Endothelial cell (in vitro differentiated cells): ENCODE measurements at regions not wholly inside any gene's neighbourhood (a gene's known extent, or its start where the extent isn't known, plus 50 kb on each side); places are given as distances from the start of the nearest gene placed in this dataset.

Source experiments
- DNase-seq: peaks from one replicate; pipeline ENCODE4 v3.0.0; 2021; ENCODE audit warnings: low spot score
- H3K27ac Mint-ChIP-seq: one replicate; pipeline ENCODE4 v1.8.0; 2021; ENCODE audit warnings: mixed read lengths, inconsistent platforms; ENCODE audit not compliant: unreplicated experiment
- H3K27me3 Mint-ChIP-seq: one replicate; pipeline ENCODE4 v1.8.0; 2021; ENCODE audit warnings: mild to moderate bottlenecking, moderate library complexity, mixed read lengths, inconsistent platforms; ENCODE audit not compliant: unreplicated experiment
- H3K36me3 Mint-ChIP-seq: one replicate; pipeline ENCODE4 v1.8.0; 2021; ENCODE audit warnings: mild to moderate bottlenecking, low read depth, mixed read lengths, inconsistent platforms; ENCODE audit not compliant: unreplicated experiment
- H3K4me1 Mint-ChIP-seq: one replicate; pipeline ENCODE4 v1.8.0; 2021; ENCODE audit warnings: mild to moderate bottlenecking, mixed read lengths, inconsistent platforms; ENCODE audit not compliant: unreplicated experiment
- H3K4me3 Mint-ChIP-seq: one replicate; pipeline ENCODE4 v1.8.0; 2021; ENCODE audit warnings: mild to moderate bottlenecking, mixed read lengths, inconsistent platforms; ENCODE audit not compliant: unreplicated experiment
- H3K9me3 Mint-ChIP-seq: one replicate; pipeline ENCODE4 v1.8.0; 2021; ENCODE audit warnings: mixed read lengths, inconsistent platforms; ENCODE audit not compliant: unreplicated experiment
- CTCF ChIP-seq: fragments of 200-600 bp; sonication (generic); IDR thresholded peaks from one replicate; pipeline ENCODE4 v1.5.0; 2021; ENCODE audit warnings: antibody characterized with exemption; ENCODE audit not compliant: unreplicated experiment

GRCh38 chr16:6835516-6835915 is 497.1 kb upstream of the RBFOX1 start:
- Mint-ChIP-seq H3K36me3 (peaks cover 3% of the 10 kb centered on the region), H3K27me3 (peaks cover 3% of the 10 kb centered on the region), H3K4me3 (no peak overlapping the region), H3K4me1 (no peaks in the 10 kb centered on the region), H3K27ac (no peak overlapping the region), H3K9me3 (peaks cover 35% of the 10 kb centered on the region)
- DNase-seq, result no peak
- no peak for TF ChIP-seq CTCF

- peaks cover 5% of the 10 kb centered on the region for H3K27me3 Mint-ChIP-seq
- no peak overlapping the region for H3K27ac Mint-ChIP-seq
Measured at GRCh38 chr16:6828690-6829089, 504.0 kb upstream of the RBFOX1 start.

GRCh38 chr16:6827931-6828330 is 504.7 kb upstream of the RBFOX1 start:
- no peak overlapping the region for H3K4me3 Mint-ChIP-seq
- peaks cover 10% of the 10 kb centered on the region for H3K36me3 Mint-ChIP-seq
- H3K9me3 Mint-ChIP-seq, result peaks cover 42% of the 10 kb centered on the region
- DNase-seq, result no peak
- H3K27ac Mint-ChIP-seq, result no peak overlapping the region
- TF ChIP-seq CTCF, result no peak
- peaks cover 2% of the 10 kb centered on the region for H3K27me3 Mint-ChIP-seq
- H3K4me1 Mint-ChIP-seq, result no peaks in the 10 kb centered on the region

More at GRCh38 chr16:6828690-6829089, 504.0 kb upstream of the RBFOX1 start:
- H3K9me3 Mint-ChIP-seq, result peaks cover 41% of the 10 kb centered on the region
- no peak for DNase-seq
- peaks cover 10% of the 10 kb centered on the region for H3K36me3 Mint-ChIP-seq
- no peak overlapping the region for H3K4me3 Mint-ChIP-seq
- H3K4me1 Mint-ChIP-seq, result no peaks in the 10 kb centered on the region
- no peak for TF ChIP-seq CTCF

GRCh38 chr16:6827267-6827666 is 505.4 kb upstream of the RBFOX1 start:
- no peak overlapping the region for H3K27ac Mint-ChIP-seq
- TF ChIP-seq CTCF, result no peak
- peaks cover 39% of the 10 kb centered on the region for H3K9me3 Mint-ChIP-seq
- H3K36me3 Mint-ChIP-seq, result peaks cover 10% of the 10 kb centered on the region
- peaks cover 2% of the 10 kb centered on the region for H3K27me3 Mint-ChIP-seq
- no peaks in the 10 kb centered on the region for H3K4me1 Mint-ChIP-seq
- H3K4me3 Mint-ChIP-seq, result no peak overlapping the region
- DNase-seq, result no peak

GRCh38 chr16:6822041-6822440 is 510.6 kb upstream of the RBFOX1 start:
- no peak overlapping the region for H3K27ac Mint-ChIP-seq
- H3K4me1 Mint-ChIP-seq, result no peaks in the 10 kb centered on the region
- H3K4me3 Mint-ChIP-seq, result no peak overlapping the region
- no peak for DNase-seq
- H3K36me3 Mint-ChIP-seq, result peaks cover 10% of the 10 kb centered on the region
- peaks cover 53% of the 10 kb centered on the region for H3K9me3 Mint-ChIP-seq
- H3K27me3 Mint-ChIP-seq, result peaks cover 2% of the 10 kb centered on the region
- TF ChIP-seq CTCF, result no peak
